ENCODE measurements at regions not wholly inside any gene's neighbourhood (a gene's known extent, or its start where the extent isn't known, plus 50 kb on each side); places are given as distances from the start of the nearest gene placed in this dataset.

DNA sequence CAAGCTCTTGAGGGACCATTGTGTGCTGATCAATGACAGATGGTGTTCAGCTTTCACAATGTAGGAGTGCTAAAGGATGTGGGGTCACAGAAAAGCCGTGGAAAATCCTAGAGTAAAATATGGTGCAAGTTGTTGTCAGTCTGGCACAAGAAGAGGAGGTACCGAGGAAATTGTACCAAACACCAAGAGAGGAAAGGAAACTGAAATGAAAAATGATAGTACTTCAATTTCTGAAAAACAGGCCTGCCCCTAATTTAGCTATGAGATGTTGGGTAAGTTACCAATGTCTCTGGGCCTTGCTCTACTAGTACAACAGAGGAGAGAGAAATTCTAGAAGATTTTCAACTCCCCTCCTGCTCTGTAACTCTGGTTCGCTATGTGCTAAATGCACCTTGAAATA, 78.8 kb upstream of the PELI1 start:
- peaks cover 6% of the 10 kb centered on the region for H3K4me1 ChIP-seq (ENCODE audit: insufficient read depth, low read length)
- no peaks in the 10 kb centered on the region for H3K36me3 ChIP-seq (ENCODE audit: insufficient read depth, low read length)
- no peak overlapping the region for H3K27ac ChIP-seq (ENCODE audit: low read depth, low read length)
- CTCF ChIA-PET = interaction anchor here (1.3 kb wide), 1 partner anchor 10 kb away, joined by 3 read pairs; no protein-coding TSS in a partner anchor
- no peak overlapping the region for H3K4me3 ChIP-seq (ENCODE audit: low read length)
- POLR2A ChIA-PET = no interaction called here
- no peaks in the 10 kb centered on the region for H3K27me3 ChIP-seq (ENCODE audit: insufficient read depth, low read length, poor library complexity, severe bottlenecking)
- Mint-ChIP-seq H3K36me3 (no peaks in the 10 kb centered on the region), H3K9me3 (no peaks in the 10 kb centered on the region), H3K27ac (no peak overlapping the region), H3K27me3 (peaks cover 2 to 12% of the 10 kb centered on the region in 2 donors), H3K4me1 (peaks cover 2 to 6% (median 6%) of the 10 kb centered on the region in 3 donors), H3K4me3 (no peak overlapping the region)
- H3K9me3 ChIP-seq (ENCODE audit: low read length) = no peaks in the 10 kb centered on the region
- DNase-seq = no peak

DNA sequence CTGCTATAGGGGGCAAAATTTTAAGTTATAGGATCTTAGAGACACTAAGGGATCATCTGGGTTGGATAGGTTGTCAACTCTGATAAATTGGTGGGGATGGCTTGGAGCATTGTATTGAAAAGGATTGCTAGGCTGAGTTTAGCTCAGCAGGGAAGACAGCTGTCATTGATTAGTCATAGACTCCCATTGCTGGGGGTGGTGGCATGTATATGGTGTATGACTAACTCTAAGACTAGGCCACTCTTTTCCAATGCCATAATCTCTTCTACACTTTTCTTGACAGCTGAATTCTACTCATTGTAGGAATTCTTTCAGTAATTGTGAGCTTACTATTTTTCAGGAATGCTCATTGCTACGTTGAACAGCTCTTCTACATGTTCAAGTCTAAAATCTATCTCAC, 81.3 kb upstream of the PELI1 start:
- DNase-seq = no peak
- Mint-ChIP-seq H3K9me3 (no peaks in the 10 kb centered on the region), H3K36me3 (no peaks in the 10 kb centered on the region), H3K4me3 (no peak overlapping the region), H3K4me1 (peaks cover 9 to 15% (median 15%) of the 10 kb centered on the region in 3 donors), H3K27me3 (peaks cover 10 to 26% of the 10 kb centered on the region in 2 donors), H3K27ac (no peak overlapping the region)
- Histone ChIP-seq H3K4me1 (ENCODE audit: insufficient read depth, low read length) (peaks cover 16% of the 10 kb centered on the region), H3K27me3 (ENCODE audit: insufficient read depth, low read length, poor library complexity, severe bottlenecking) (no peaks in the 10 kb centered on the region), H3K4me3 (ENCODE audit: low read length) (no peak overlapping the region), H3K36me3 (ENCODE audit: insufficient read depth, low read length) (no peaks in the 10 kb centered on the region), H3K9me3 (ENCODE audit: low read length) (no peaks in the 10 kb centered on the region), H3K27ac (ENCODE audit: low read depth, low read length) (no peak overlapping the region)
- CTCF ChIA-PET = interaction anchor here (3.3 kb wide), 1 partner anchor 10 kb away, joined by 7 read pairs; no protein-coding TSS in a partner anchor
- POLR2A ChIA-PET = no interaction called here

DNA sequence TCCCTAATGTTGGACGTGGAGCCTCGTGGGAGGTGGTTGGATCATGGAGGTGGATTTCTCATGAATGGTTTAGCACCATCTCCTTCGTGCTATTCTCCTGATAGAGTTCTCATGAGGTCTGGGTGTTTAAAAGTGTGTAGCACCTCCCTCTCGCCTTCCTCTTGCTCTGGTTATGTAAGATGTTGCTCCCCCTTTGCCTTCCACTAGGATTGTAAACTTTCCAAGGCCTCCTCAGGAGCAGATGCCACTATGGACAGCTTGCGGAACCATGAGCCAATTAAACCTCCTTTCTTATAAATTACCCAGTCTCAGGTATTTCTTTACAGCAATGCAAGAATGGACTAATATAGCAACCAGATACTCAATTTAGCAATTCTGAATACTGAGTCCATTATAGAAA, 82.4 kb upstream of the PELI1 start:
- Histone ChIP-seq H3K36me3 (ENCODE audit: insufficient read depth, low read length) (no peaks in the 10 kb centered on the region), H3K9me3 (ENCODE audit: low read length) (no peaks in the 10 kb centered on the region), H3K4me1 (ENCODE audit: insufficient read depth, low read length) (peaks cover 16% of the 10 kb centered on the region), H3K4me3 (ENCODE audit: low read length) (no peak overlapping the region), H3K27ac (ENCODE audit: low read depth, low read length) (no peak overlapping the region), H3K27me3 (ENCODE audit: insufficient read depth, low read length, poor library complexity, severe bottlenecking) (no peaks in the 10 kb centered on the region)
- DNase-seq = no peak
- CTCF ChIA-PET = interaction anchor here (1.1 to 3.3 kb wide), 2 partner anchors 11 to 103 kb away, joined by 3 to 7 read pairs; no protein-coding TSS in a partner anchor
- H3K4me3 Mint-ChIP-seq = no peak overlapping the region
- H3K9me3 Mint-ChIP-seq = no peaks in the 10 kb centered on the region
- peaks cover 9 to 15% (median 15%) of the 10 kb centered on the region in 3 donors for H3K4me1 Mint-ChIP-seq
- H3K36me3 Mint-ChIP-seq = no peaks in the 10 kb centered on the region
- no peak overlapping the region for H3K27ac Mint-ChIP-seq
- POLR2A ChIA-PET = no interaction called here
- H3K27me3 Mint-ChIP-seq = peaks cover 11 to 30% of the 10 kb centered on the region in 2 donors

DNA sequence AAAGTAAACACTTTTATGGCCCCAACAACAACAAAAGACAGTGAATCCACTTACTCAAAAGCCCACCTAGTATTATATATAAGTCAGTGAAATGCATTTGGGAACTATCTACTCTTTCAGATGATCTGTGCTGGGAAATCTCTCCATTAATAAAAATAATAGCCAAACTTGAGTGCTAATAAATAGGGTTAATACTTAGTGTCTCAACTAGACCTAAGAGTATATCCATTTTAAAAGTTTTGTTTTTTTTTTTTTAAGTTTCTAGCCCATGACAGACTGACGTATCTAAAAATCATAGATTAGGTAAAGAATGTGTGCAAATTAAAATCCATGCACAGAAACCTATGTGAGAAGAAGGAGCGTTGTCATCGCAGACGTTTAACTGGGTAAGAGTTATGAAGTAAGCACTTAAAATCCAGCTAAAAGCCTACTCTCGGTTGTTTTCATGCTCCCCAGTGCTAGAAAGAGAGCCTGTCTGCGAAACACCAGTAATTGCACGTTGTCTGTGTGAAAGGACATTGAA, 83.4 kb upstream of the PELI1 start:
- Mint-ChIP-seq H3K4me3 (peak overlapping the region; percentile 80 to 92 (median 84)), H3K27me3 (peaks cover 11 to 34% of the 10 kb centered on the region in 2 donors), H3K4me1 (peaks cover 9 to 15% (median 15%) of the 10 kb centered on the region in 3 donors), H3K27ac (no peak overlapping the region), H3K36me3 (no peaks in the 10 kb centered on the region), H3K9me3 (no peaks in the 10 kb centered on the region)
- POLR2A ChIA-PET = no interaction called here
- peak overlapping the region; percentile 48 for H3K27ac ChIP-seq (ENCODE audit: low read depth, low read length)
- CTCF ChIA-PET = interaction anchor here (0.9 to 3.3 kb wide), 5 partner anchors 8 to 103 kb away, joined by 3 to 7 read pairs (median 4); no protein-coding TSS in a partner anchor
- H3K27me3 ChIP-seq (ENCODE audit: insufficient read depth, low read length, poor library complexity, severe bottlenecking) = no peaks in the 10 kb centered on the region
- peak overlapping the region; percentile 70 for H3K4me3 ChIP-seq (ENCODE audit: low read length)
- peaks cover 16% of the 10 kb centered on the region for H3K4me1 ChIP-seq (ENCODE audit: insufficient read depth, low read length)
- no peak for DNase-seq
- no peaks in the 10 kb centered on the region for H3K9me3 ChIP-seq (ENCODE audit: low read length)
- H3K36me3 ChIP-seq (ENCODE audit: insufficient read depth, low read length) = no peaks in the 10 kb centered on the region

DNA sequence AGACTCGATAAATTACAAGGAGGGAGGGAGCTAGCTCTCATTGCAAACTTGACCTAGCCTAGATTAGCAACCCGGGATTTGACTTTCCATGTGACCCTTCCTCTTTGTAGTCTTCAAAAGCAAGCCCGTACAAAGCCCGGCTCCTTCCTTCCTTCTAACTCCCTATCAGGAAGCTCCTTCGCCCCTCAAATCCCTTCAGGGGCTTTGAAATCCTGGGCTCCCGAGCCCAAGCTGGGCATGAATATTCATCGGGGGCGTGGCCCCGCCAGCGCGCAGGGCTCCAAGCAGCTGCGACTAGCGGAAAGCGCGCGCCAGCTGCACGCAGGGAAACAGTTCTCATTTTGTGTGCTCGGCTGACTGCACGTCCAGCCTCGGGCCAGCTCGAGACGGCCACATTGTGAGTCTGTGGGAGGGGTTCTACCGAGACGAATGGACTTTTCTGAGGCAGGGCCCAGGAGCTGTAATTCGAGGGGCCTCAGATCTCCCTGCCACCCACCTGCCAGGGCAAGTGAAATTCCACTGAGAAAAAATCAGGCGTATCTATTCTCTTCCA, 84.0 kb upstream of the PELI1 start:
- POLR2A ChIA-PET = no interaction called here
- Mint-ChIP-seq H3K9me3 (no peaks in the 10 kb centered on the region), H3K27me3 (peaks cover 11 to 34% of the 10 kb centered on the region in 2 donors), H3K36me3 (no peaks in the 10 kb centered on the region), H3K27ac (peak overlapping the region in 5 of 8 donors; percentile 21 to 74 (median 56)), H3K4me3 (peak overlapping the region; percentile 80 to 92 (median 84)), H3K4me1 (peaks cover 9 to 15% (median 14%) of the 10 kb centered on the region in 3 donors)
- Histone ChIP-seq H3K9me3 (ENCODE audit: low read length) (no peaks in the 10 kb centered on the region), H3K36me3 (ENCODE audit: insufficient read depth, low read length) (no peaks in the 10 kb centered on the region), H3K27me3 (ENCODE audit: insufficient read depth, low read length, poor library complexity, severe bottlenecking) (no peaks in the 10 kb centered on the region), H3K4me1 (ENCODE audit: insufficient read depth, low read length) (peaks cover 16% of the 10 kb centered on the region), H3K27ac (ENCODE audit: low read depth, low read length) (peak overlapping the region; percentile 48), H3K4me3 (ENCODE audit: low read length) (peak overlapping the region; percentile 70)
- peak; percentile 3 to 53 (median 17) for DNase-seq
- CTCF ChIA-PET = interaction anchor here (0.9 to 3.3 kb wide), 5 partner anchors 9 to 103 kb away, joined by 3 to 7 read pairs (median 4); no protein-coding TSS in a partner anchor

DNA sequence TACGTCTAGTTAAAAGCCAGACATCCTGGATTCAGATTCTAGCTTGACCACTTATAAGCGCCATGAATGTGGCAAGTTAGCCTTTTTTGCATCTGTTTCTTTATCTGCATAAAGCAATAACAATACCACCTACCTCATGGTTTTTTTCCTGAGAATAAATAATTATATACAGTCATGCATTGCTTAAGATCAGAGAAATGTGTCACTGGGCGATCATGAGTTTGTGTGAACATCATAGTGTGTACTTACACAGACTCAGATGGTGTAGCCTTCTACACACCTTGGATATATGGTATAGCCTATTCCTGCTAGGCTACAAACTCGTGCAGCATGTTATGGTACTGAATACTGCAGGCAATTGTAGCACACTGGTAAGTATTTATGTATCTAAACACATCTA, 84.7 kb upstream of the PELI1 start:
- H3K9me3 Mint-ChIP-seq = no peaks in the 10 kb centered on the region
- POLR2A ChIA-PET = no interaction called here
- H3K36me3 Mint-ChIP-seq = no peaks in the 10 kb centered on the region
- CTCF ChIA-PET = interaction anchor here (1.1 to 1.4 kb wide), 2 partner anchors 9 to 102 kb away, joined by 4 to 5 read pairs; no protein-coding TSS in a partner anchor
- no peaks in the 10 kb centered on the region for H3K9me3 ChIP-seq (ENCODE audit: low read length)
- peaks cover 7 to 12% (median 11%) of the 10 kb centered on the region in 3 donors for H3K4me1 Mint-ChIP-seq
- no peaks in the 10 kb centered on the region for H3K36me3 ChIP-seq (ENCODE audit: insufficient read depth, low read length)
- peak overlapping the region; percentile 48 for H3K27ac ChIP-seq (ENCODE audit: low read depth, low read length)
- H3K4me1 ChIP-seq (ENCODE audit: insufficient read depth, low read length) = peaks cover 16% of the 10 kb centered on the region
- no peak overlapping the region for H3K27ac Mint-ChIP-seq
- H3K27me3 Mint-ChIP-seq = peaks cover 11 to 34% of the 10 kb centered on the region in 2 donors
- H3K4me3 Mint-ChIP-seq = peak overlapping the region; percentile 80 to 92 (median 84)
- peak overlapping the region; percentile 70 for H3K4me3 ChIP-seq (ENCODE audit: low read length)
- no peaks in the 10 kb centered on the region for H3K27me3 ChIP-seq (ENCODE audit: insufficient read depth, low read length, poor library complexity, severe bottlenecking)
- DNase-seq = no peak

DNA sequence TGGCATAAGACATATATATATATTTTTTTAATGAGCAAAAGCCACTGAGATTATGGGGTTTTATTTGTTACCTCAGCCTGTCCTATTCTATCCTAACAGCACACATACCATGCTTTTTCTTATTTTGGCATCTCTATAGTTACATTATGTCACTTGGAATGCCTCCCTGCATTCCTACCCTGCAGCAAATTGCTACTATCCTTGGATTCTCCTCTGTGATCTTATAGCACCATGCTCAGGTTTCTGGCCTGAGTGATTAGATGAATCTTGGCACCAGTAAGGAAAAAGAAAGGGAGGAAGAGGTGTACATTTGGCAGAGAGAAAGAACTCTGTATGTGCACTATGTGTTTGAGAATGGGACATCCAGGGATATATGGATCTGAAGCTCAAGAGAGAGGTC, 86.3 kb upstream of the PELI1 start:
- no peaks in the 10 kb centered on the region for H3K9me3 Mint-ChIP-seq
- Histone ChIP-seq H3K4me3 (ENCODE audit: low read length) (no peak overlapping the region), H3K27ac (ENCODE audit: low read depth, low read length) (no peak overlapping the region), H3K4me1 (ENCODE audit: insufficient read depth, low read length) (peaks cover 16% of the 10 kb centered on the region), H3K36me3 (ENCODE audit: insufficient read depth, low read length) (no peaks in the 10 kb centered on the region), H3K9me3 (ENCODE audit: low read length) (no peaks in the 10 kb centered on the region), H3K27me3 (ENCODE audit: insufficient read depth, low read length, poor library complexity, severe bottlenecking) (no peaks in the 10 kb centered on the region)
- DNase-seq = no peak
- H3K27me3 Mint-ChIP-seq = peaks cover 11 to 34% of the 10 kb centered on the region in 2 donors
- POLR2A ChIA-PET = no interaction called here
- H3K27ac Mint-ChIP-seq = no peak overlapping the region
- H3K36me3 Mint-ChIP-seq = no peaks in the 10 kb centered on the region
- CTCF ChIA-PET = no interaction called here
- H3K4me1 Mint-ChIP-seq = peaks cover 7 to 12% (median 11%) of the 10 kb centered on the region in 3 donors
- no peak overlapping the region for H3K4me3 Mint-ChIP-seq

DNA sequence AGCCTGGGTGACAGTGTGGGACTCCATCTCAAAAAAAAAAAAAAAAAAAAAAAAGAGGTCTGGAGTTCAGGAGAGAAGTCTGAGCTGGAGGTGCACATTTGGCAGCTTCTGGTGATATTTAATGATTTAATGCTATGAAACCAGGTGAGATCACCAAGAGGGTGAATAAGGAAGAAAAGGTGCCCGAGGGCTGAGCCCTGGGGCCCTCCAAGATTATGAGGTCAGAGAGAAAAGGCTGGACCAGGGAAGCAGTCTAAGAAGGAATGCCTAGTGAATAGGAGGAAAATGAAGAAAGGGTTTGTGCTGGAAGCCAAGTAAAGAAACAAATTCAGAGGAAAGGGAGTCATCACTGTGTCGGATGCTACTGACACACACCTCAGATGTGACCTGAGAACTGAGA, 88.0 kb upstream of the PELI1 start:
- Mint-ChIP-seq H3K27me3 (peaks cover 11 to 28% of the 10 kb centered on the region in 2 donors), H3K9me3 (no peaks in the 10 kb centered on the region), H3K4me1 (peaks cover 7 to 12% (median 11%) of the 10 kb centered on the region in 3 donors), H3K36me3 (no peaks in the 10 kb centered on the region), H3K27ac (no peak overlapping the region), H3K4me3 (no peak overlapping the region)
- H3K4me1 ChIP-seq (ENCODE audit: insufficient read depth, low read length) = peaks cover 16% of the 10 kb centered on the region
- H3K4me3 ChIP-seq (ENCODE audit: low read length) = no peak overlapping the region
- no peaks in the 10 kb centered on the region for H3K27me3 ChIP-seq (ENCODE audit: insufficient read depth, low read length, poor library complexity, severe bottlenecking)
- no peak overlapping the region for H3K27ac ChIP-seq (ENCODE audit: low read depth, low read length)
- ChIA-PET POLR2A (no interaction called here), CTCF (no interaction called here)
- no peaks in the 10 kb centered on the region for H3K9me3 ChIP-seq (ENCODE audit: low read length)
- H3K36me3 ChIP-seq (ENCODE audit: insufficient read depth, low read length) = no peaks in the 10 kb centered on the region
- DNase-seq = no peak

Measured in CD8-positive, alpha-beta memory T cell (primary cell).